ENCODE measurements at regions not wholly inside any gene's neighbourhood (a gene's known extent, or its start where the extent isn't known, plus 50 kb on each side); places are given as distances from the start of the nearest gene placed in this dataset.

- no peak for DNase-seq (ENCODE audit: low read depth in 2 of 2)
- no peak for TF ChIP-seq CTCF (IDR thresholded peaks at IDR 0.05; ENCODE audit: low read depth, low read length)
- H3K4me3 ChIP-seq (replicated peaks in 1 of 2; ENCODE audit: low read depth in 2 of 2, low read length in 2 of 2): no peak overlapping the region
These were observed 341.7 kb upstream of the ZNF804A start for GRCh38 chr2:184256611-184257010.

GRCh38 chr2:184261331-184261730 lies 337.0 kb upstream of the ZNF804A start:
- no peak for TF ChIP-seq CTCF (IDR thresholded peaks at IDR 0.05; ENCODE audit: low read depth, low read length)
- H3K4me3 ChIP-seq (replicated peaks in 1 of 2; ENCODE audit: low read depth in 2 of 2, low read length in 2 of 2): no peak overlapping the region
- DNase-seq (ENCODE audit: low read depth in 2 of 2): no peak

GRCh38 chr2:184261818-184262217 lies 336.5 kb upstream of the ZNF804A start:
- no peak for TF ChIP-seq CTCF (IDR thresholded peaks at IDR 0.05; ENCODE audit: low read depth, low read length)
- no peak overlapping the region for H3K4me3 ChIP-seq (replicated peaks in 1 of 2; ENCODE audit: low read depth in 2 of 2, low read length in 2 of 2)
- DNase-seq (ENCODE audit: low read depth in 2 of 2): no peak

GRCh38 chr2:184268900-184269477 lies 329.3 kb upstream of the ZNF804A start:
- TF ChIP-seq CTCF (IDR thresholded peaks at IDR 0.05; ENCODE audit: low read depth, low read length): no peak
- H3K4me3 ChIP-seq (replicated peaks in 1 of 2; ENCODE audit: low read depth in 2 of 2, low read length in 2 of 2): no peak overlapping the region
- no peak for DNase-seq (ENCODE audit: low read depth in 2 of 2)

GRCh38 chr2:184270660-184271059 lies 327.7 kb upstream of the ZNF804A start:
- no peak for DNase-seq (ENCODE audit: low read depth in 2 of 2)
- H3K4me3 ChIP-seq (replicated peaks in 1 of 2; ENCODE audit: low read depth in 2 of 2, low read length in 2 of 2): no peak overlapping the region

GRCh38 chr2:184272056-184272455 lies 326.3 kb upstream of the ZNF804A start:
- no peak for DNase-seq (ENCODE audit: low read depth in 2 of 2)
- no peak for TF ChIP-seq CTCF (IDR thresholded peaks at IDR 0.05; ENCODE audit: low read depth, low read length)
- H3K4me3 ChIP-seq (replicated peaks in 1 of 2; ENCODE audit: low read depth in 2 of 2, low read length in 2 of 2): no peak overlapping the region

More at GRCh38 chr2:184270660-184271059, 327.7 kb upstream of the ZNF804A start:
- no peak for TF ChIP-seq CTCF (IDR thresholded peaks at IDR 0.05; ENCODE audit: low read depth, low read length)

- TF ChIP-seq CTCF (IDR thresholded peaks at IDR 0.05; ENCODE audit: low read depth, low read length): no peak
These were observed 303.5 kb upstream of the ZNF804A start for GRCh38 chr2:184294831-184295230.

More at GRCh38 chr2:184294831-184295230, 303.5 kb upstream of the ZNF804A start:
- no peak for DNase-seq (ENCODE audit: low read depth in 2 of 2)
- no peak overlapping the region for H3K4me3 ChIP-seq (replicated peaks in 1 of 2; ENCODE audit: low read depth in 2 of 2, low read length in 2 of 2)
